ENCODE measurements at regions not wholly inside any gene's neighbourhood (a gene's known extent, or its start where the extent isn't known, plus 50 kb on each side); places are given as distances from the start of the nearest gene placed in this dataset.

- Histone ChIP-seq H3K9ac (ENCODE audit: low read length in 5 of 5) (no peak overlapping the region), H3K4me3 (ENCODE audit: low read depth in 1 of 5, low read length in 5 of 5) (no peak overlapping the region), H3K27me3 (ENCODE audit: control insufficient read depth in 5 of 5, insufficient read depth in 4 of 5, low read length in 5 of 5) (peaks cover 0 to 24% (median 14%) of the 10 kb centered on the region in 5 donors), H3K27ac (ENCODE audit: low read depth, low read length) (no peak overlapping the region), H3K36me3 (ENCODE audit: control insufficient read depth in 5 of 5, insufficient read depth in 5 of 5, low read length in 5 of 5) (no peaks in the 10 kb centered on the region), H3K4me1 (ENCODE audit: control insufficient read depth in 5 of 5, insufficient read depth in 5 of 5, low read length in 5 of 5) (peaks cover 3 to 30% (median 21%) of the 10 kb centered on the region in 5 donors), H3K9me3 (ENCODE audit: control insufficient read depth in 5 of 5, low read length in 5 of 5) (no peaks in the 10 kb centered on the region)
Observed at GRCh38 chr2:120440521-120441350, 94.8 kb downstream of the INHBB start.

- H3K27me3 ChIP-seq (ENCODE audit: control insufficient read depth in 5 of 5, insufficient read depth in 4 of 5, low read length in 5 of 5): peaks cover 0 to 24% (median 14%) of the 10 kb centered on the region in 5 donors
- H3K27ac ChIP-seq (ENCODE audit: low read depth, low read length): no peak overlapping the region
- no peaks in the 10 kb centered on the region for H3K36me3 ChIP-seq (ENCODE audit: control insufficient read depth in 5 of 5, insufficient read depth in 5 of 5, low read length in 5 of 5)
- no peak overlapping the region for H3K4me3 ChIP-seq (ENCODE audit: low read depth in 1 of 5, low read length in 5 of 5)
- no peak overlapping the region for H3K9ac ChIP-seq (ENCODE audit: low read length in 5 of 5)
- H3K9me3 ChIP-seq (ENCODE audit: control insufficient read depth in 5 of 5, low read length in 5 of 5): no peaks in the 10 kb centered on the region
- H3K4me1 ChIP-seq (ENCODE audit: control insufficient read depth in 5 of 5, insufficient read depth in 5 of 5, low read length in 5 of 5): peaks cover 3 to 27% (median 16%) of the 10 kb centered on the region in 5 donors
Observed at GRCh38 chr2:120441351-120441700, 95.4 kb downstream of the INHBB start.

GRCh38 chr2:120441744-120442471 is 96.0 kb downstream of the INHBB start:
- Histone ChIP-seq H3K27me3 (ENCODE audit: control insufficient read depth in 5 of 5, insufficient read depth in 4 of 5, low read length in 5 of 5) (peaks cover 0 to 24% (median 14%) of the 10 kb centered on the region in 5 donors), H3K4me3 (ENCODE audit: low read depth in 1 of 5, low read length in 5 of 5) (peak overlapping the region in 4 of 5 donors; percentile 42 to 55 (median 46)), H3K27ac (ENCODE audit: low read depth, low read length) (no peak overlapping the region), H3K9me3 (ENCODE audit: control insufficient read depth in 5 of 5, low read length in 5 of 5) (no peaks in the 10 kb centered on the region), H3K4me1 (ENCODE audit: control insufficient read depth in 5 of 5, insufficient read depth in 5 of 5, low read length in 5 of 5) (peaks cover 3 to 23% (median 16%) of the 10 kb centered on the region in 5 donors), H3K36me3 (ENCODE audit: control insufficient read depth in 5 of 5, insufficient read depth in 5 of 5, low read length in 5 of 5) (no peaks in the 10 kb centered on the region), H3K9ac (ENCODE audit: low read length in 5 of 5) (peak overlapping the region in 3 of 5 donors; percentile 15 to 35 (median 29))

- Histone ChIP-seq H3K4me3 (ENCODE audit: low read depth in 1 of 5, low read length in 5 of 5) (peak overlapping the region; percentile 42 to 55 (median 46)), H3K9me3 (ENCODE audit: control insufficient read depth in 5 of 5, low read length in 5 of 5) (no peaks in the 10 kb centered on the region), H3K27ac (ENCODE audit: low read depth, low read length) (no peak overlapping the region), H3K4me1 (ENCODE audit: control insufficient read depth in 5 of 5, insufficient read depth in 5 of 5, low read length in 5 of 5) (peaks cover 3 to 22% (median 15%) of the 10 kb centered on the region in 5 donors), H3K36me3 (ENCODE audit: control insufficient read depth in 5 of 5, insufficient read depth in 5 of 5, low read length in 5 of 5) (no peaks in the 10 kb centered on the region), H3K9ac (ENCODE audit: low read length in 5 of 5) (peak overlapping the region in 2 of 5 donors; percentile 21 to 31), H3K27me3 (ENCODE audit: control insufficient read depth in 5 of 5, insufficient read depth in 4 of 5, low read length in 5 of 5) (peaks cover 0 to 24% (median 14%) of the 10 kb centered on the region in 5 donors)
Observed at GRCh38 chr2:120442541-120442922, 96.6 kb downstream of the INHBB start.

- no peak overlapping the region for H3K27ac ChIP-seq (ENCODE audit: low read depth, low read length)
- no peaks in the 10 kb centered on the region for H3K36me3 ChIP-seq (ENCODE audit: control insufficient read depth in 5 of 5, insufficient read depth in 5 of 5, low read length in 5 of 5)
- peak overlapping the region; percentile 42 to 55 (median 46) for H3K4me3 ChIP-seq (ENCODE audit: low read depth in 1 of 5, low read length in 5 of 5)
- peak overlapping the region in 1 of 5 donors; percentile 31 for H3K9ac ChIP-seq (ENCODE audit: low read length in 5 of 5)
- H3K4me1 ChIP-seq (ENCODE audit: control insufficient read depth in 5 of 5, insufficient read depth in 5 of 5, low read length in 5 of 5): peaks cover 3 to 19% (median 15%) of the 10 kb centered on the region in 5 donors
- H3K27me3 ChIP-seq (ENCODE audit: control insufficient read depth in 5 of 5, insufficient read depth in 4 of 5, low read length in 5 of 5): peaks cover 0 to 24% (median 14%) of the 10 kb centered on the region in 5 donors
- no peaks in the 10 kb centered on the region for H3K9me3 ChIP-seq (ENCODE audit: control insufficient read depth in 5 of 5, low read length in 5 of 5)
Observed at GRCh38 chr2:120442923-120443571, 97.1 kb downstream of the INHBB start.

GRCh38 chr2:120443946-120444345 is 98.0 kb downstream of the INHBB start:
- Histone ChIP-seq H3K9me3 (ENCODE audit: control insufficient read depth in 5 of 5, low read length in 5 of 5) (no peaks in the 10 kb centered on the region), H3K4me3 (ENCODE audit: low read depth in 1 of 5, low read length in 5 of 5) (no peak overlapping the region), H3K27ac (ENCODE audit: low read depth, low read length) (no peak overlapping the region), H3K4me1 (ENCODE audit: control insufficient read depth in 5 of 5, insufficient read depth in 5 of 5, low read length in 5 of 5) (peaks cover 3 to 17% (median 15%) of the 10 kb centered on the region in 5 donors), H3K36me3 (ENCODE audit: control insufficient read depth in 5 of 5, insufficient read depth in 5 of 5, low read length in 5 of 5) (no peaks in the 10 kb centered on the region), H3K9ac (ENCODE audit: low read length in 5 of 5) (no peak overlapping the region), H3K27me3 (ENCODE audit: control insufficient read depth in 5 of 5, insufficient read depth in 4 of 5, low read length in 5 of 5) (peaks cover 0 to 24% (median 14%) of the 10 kb centered on the region in 5 donors)

GRCh38 chr2:120444691-120445240 is 98.8 kb downstream of the INHBB start:
- Histone ChIP-seq H3K4me1 (ENCODE audit: control insufficient read depth in 5 of 5, insufficient read depth in 5 of 5, low read length in 5 of 5) (peaks cover 3 to 17% (median 15%) of the 10 kb centered on the region in 5 donors), H3K27me3 (ENCODE audit: control insufficient read depth in 5 of 5, insufficient read depth in 4 of 5, low read length in 5 of 5) (peaks cover 0 to 24% (median 14%) of the 10 kb centered on the region in 5 donors), H3K27ac (ENCODE audit: low read depth, low read length) (no peak overlapping the region), H3K9me3 (ENCODE audit: control insufficient read depth in 5 of 5, low read length in 5 of 5) (no peaks in the 10 kb centered on the region), H3K9ac (ENCODE audit: low read length in 5 of 5) (no peak overlapping the region), H3K36me3 (ENCODE audit: control insufficient read depth in 5 of 5, insufficient read depth in 5 of 5, low read length in 5 of 5) (no peaks in the 10 kb centered on the region), H3K4me3 (ENCODE audit: low read depth in 1 of 5, low read length in 5 of 5) (no peak overlapping the region)

- Histone ChIP-seq H3K4me1 (ENCODE audit: control insufficient read depth in 5 of 5, insufficient read depth in 5 of 5, low read length in 5 of 5) (peaks cover 3 to 17% (median 15%) of the 10 kb centered on the region in 5 donors), H3K4me3 (ENCODE audit: low read depth in 1 of 5, low read length in 5 of 5) (no peak overlapping the region), H3K9ac (ENCODE audit: low read length in 5 of 5) (no peak overlapping the region), H3K36me3 (ENCODE audit: control insufficient read depth in 5 of 5, insufficient read depth in 5 of 5, low read length in 5 of 5) (no peaks in the 10 kb centered on the region), H3K9me3 (ENCODE audit: control insufficient read depth in 5 of 5, low read length in 5 of 5) (no peaks in the 10 kb centered on the region), H3K27me3 (ENCODE audit: control insufficient read depth in 5 of 5, insufficient read depth in 4 of 5, low read length in 5 of 5) (peaks cover 0 to 23% (median 14%) of the 10 kb centered on the region in 5 donors), H3K27ac (ENCODE audit: low read depth, low read length) (no peak overlapping the region)
Observed at GRCh38 chr2:120445449-120446143, 99.7 kb downstream of the INHBB start.

All from subcutaneous abdominal adipose tissue (tissue), 5 donors.